ENCODE measurements at regions not wholly inside any gene's neighbourhood (a gene's known extent, or its start where the extent isn't known, plus 50 kb on each side); places are given as distances from the start of the nearest gene placed in this dataset.

DNA sequence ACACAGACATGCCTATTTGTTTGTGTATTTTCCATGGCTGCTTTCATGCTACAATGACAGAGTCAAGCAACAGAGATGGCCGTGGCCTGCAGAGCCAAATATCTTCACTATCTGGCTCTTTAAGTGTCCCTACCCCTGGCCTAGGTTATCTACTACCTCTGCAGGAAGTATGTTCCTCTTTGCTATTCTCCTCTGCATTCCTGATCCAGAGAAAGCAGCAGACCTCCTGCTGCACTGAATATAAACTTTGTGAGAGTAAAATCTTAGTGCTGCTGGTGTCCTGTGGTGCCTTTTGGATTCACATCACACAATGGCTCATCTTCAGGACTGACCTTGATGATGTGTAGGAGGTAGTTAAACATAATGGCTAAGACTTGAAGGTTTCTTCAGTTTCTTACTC is 233.4 kb downstream of the IPO8 start:
- no peaks in the 10 kb centered on the region for H3K36me3 ChIP-seq
- no peaks in the 10 kb centered on the region for H3K4me1 ChIP-seq
- TF ChIP-seq EP300 (IDR thresholded peaks at IDR 0.05) (no peak), POLR2A (IDR thresholded peaks at IDR 0.05) (no peak), POLR2AphosphoS5 (IDR thresholded peaks at IDR 0.05) (no peak)
- TF ChIP-seq, protein P1, sequence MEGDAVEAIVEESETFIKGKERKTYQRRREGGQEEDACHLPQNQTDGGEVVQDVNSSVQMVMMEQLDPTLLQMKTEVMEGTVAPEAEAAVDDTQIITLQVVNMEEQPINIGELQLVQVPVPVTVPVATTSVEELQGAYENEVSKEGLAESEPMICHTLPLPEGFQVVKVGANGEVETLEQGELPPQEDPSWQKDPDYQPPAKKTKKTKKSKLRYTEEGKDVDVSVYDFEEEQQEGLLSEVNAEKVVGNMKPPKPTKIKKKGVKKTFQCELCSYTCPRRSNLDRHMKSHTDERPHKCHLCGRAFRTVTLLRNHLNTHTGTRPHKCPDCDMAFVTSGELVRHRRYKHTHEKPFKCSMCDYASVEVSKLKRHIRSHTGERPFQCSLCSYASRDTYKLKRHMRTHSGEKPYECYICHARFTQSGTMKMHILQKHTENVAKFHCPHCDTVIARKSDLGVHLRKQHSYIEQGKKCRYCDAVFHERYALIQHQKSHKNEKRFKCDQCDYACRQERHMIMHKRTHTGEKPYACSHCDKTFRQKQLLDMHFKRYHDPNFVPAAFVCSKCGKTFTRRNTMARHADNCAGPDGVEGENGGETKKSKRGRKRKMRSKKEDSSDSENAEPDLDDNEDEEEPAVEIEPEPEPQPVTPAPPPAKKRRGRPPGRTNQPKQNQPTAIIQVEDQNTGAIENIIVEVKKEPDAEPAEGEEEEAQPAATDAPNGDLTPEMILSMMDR (IDR thresholded peaks at IDR 0.05) = no peak
- 61 to 73% methylated on average over 1 of the region's 1 CpG for WGBS, 2 donors
- intact Hi-C loops (cut with DNase I) = no loop called here
- DNase-seq = no peak
- H3K27me3 ChIP-seq = no peaks in the 10 kb centered on the region
- H3K27ac ChIP-seq = no peak overlapping the region
- no peak overlapping the region for H3K4me3 ChIP-seq
- no peaks in the 10 kb centered on the region for H3K9me3 ChIP-seq

DNA sequence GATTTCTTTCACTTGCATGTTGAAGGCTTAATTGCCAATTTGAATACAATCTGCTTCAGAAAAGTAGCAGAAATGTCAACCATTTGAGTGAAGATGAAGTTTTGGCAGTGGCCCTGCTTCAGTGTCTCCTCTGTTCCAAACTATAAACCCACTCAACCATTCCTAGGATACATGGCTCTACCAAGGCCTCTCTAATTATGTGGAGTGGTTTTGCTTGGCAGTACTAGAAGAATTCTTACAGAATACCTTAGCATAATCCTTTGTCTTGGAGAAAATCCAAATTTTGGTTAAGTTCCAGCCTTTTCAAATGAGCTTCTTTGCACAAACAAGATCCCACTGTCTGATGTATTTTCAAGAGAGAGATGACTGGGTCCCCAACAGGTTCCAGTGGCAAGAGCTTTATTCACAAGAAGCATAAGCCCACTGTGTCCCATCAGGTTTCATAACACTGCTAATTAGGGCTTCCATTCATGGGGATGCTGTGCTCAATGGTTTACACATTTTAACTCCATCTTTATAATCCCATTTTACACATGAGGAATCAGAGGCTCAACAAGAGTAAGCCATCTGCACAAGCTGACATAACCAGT is 234.5 kb downstream of the IPO8 start:
- no peaks in the 10 kb centered on the region for H3K36me3 ChIP-seq
- intact Hi-C loops (cut with DNase I) = no loop called here
- H3K4me3 ChIP-seq = no peak overlapping the region
- H3K27me3 ChIP-seq = no peaks in the 10 kb centered on the region
- no peak for DNase-seq
- no peaks in the 10 kb centered on the region for H3K9me3 ChIP-seq
- H3K27ac ChIP-seq = no peak overlapping the region
- H3K4me1 ChIP-seq = no peaks in the 10 kb centered on the region
- TF ChIP-seq POLR2A (IDR thresholded peaks at IDR 0.05) (no peak), EP300 (IDR thresholded peaks at IDR 0.05) (no peak), POLR2AphosphoS5 (IDR thresholded peaks at IDR 0.05) (no peak)
- TF ChIP-seq, protein P1 (IDR thresholded peaks at IDR 0.05) = no peak

DNA sequence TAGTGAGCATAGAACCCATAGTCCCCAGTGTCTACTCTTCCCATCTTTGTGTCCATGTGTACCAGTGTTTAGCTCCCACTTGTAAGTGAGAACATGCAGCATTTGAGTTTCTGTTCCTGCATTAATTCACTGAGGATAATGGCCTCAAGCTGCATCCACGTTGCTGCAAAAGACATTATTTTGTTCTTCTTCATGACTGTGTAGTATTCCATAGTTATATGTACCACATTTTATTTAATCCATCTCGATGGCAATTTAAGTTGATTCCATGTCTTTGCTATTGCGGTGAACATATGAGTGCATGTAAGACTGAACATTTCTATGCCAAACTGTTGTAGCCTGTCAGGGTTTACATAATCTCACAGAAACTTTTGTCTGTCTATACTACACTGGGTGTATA is 237.2 kb downstream of the IPO8 start:
- Histone ChIP-seq H3K27ac (no peak overlapping the region), H3K4me1 (no peaks in the 10 kb centered on the region), H3K4me3 (no peak overlapping the region), H3K9me3 (no peaks in the 10 kb centered on the region), H3K27me3 (no peaks in the 10 kb centered on the region), H3K36me3 (no peaks in the 10 kb centered on the region)
- TF ChIP-seq, protein P1 (IDR thresholded peaks at IDR 0.05) = no peak
- TF ChIP-seq EP300 (IDR thresholded peaks at IDR 0.05) (no peak), POLR2A (IDR thresholded peaks at IDR 0.05) (no peak), POLR2AphosphoS5 (IDR thresholded peaks at IDR 0.05) (no peak)
- no peak for DNase-seq
- intact Hi-C loops (cut with DNase I) = no loop called here
- 83 to 86% methylated on average over 3 of the region's 3 CpGs for WGBS, 2 donors

DNA sequence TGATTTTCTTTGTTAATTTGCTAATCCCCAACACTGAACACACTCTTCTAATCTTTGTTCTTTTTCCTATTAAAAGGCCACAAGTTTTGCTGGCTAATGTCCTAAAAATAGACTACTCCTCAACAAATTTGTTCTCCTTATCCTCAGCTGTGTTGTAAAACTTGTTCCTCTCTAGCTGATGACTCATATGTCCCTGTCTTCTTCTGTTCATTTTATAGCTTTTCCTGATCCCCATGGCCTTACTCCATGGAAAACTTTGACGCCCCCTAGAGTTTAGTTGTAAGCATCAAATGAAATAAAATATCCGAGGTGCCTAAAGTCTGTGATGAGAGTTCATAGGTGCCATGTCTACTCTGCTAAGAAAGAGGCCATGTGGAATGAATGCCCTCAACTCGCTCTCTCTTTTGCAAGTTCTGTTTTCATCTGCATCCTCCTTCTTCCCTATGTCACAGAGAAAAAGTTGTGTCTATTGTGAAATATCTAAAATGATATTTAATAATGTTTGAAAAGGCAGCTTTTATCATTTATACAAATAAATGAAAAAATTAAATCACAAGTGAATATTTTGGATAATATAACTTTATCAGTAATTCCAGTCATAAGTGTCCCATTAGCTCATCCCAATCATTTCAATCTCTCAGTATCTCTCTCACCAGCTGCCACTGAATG is 237.9 kb downstream of the IPO8 start:
- TF ChIP-seq EP300 (IDR thresholded peaks at IDR 0.05) (no peak), POLR2A (IDR thresholded peaks at IDR 0.05) (no peak), POLR2AphosphoS5 (IDR thresholded peaks at IDR 0.05) (no peak)
- TF ChIP-seq, protein P1 (IDR thresholded peaks at IDR 0.05) = no peak
- Histone ChIP-seq H3K27ac (peak overlapping the region in 3 of 4 donors; percentile 2 to 42 (median 10)), H3K4me3 (no peak overlapping the region), H3K36me3 (no peaks in the 10 kb centered on the region), H3K27me3 (no peaks in the 10 kb centered on the region), H3K4me1 (no peaks in the 10 kb centered on the region), H3K9me3 (no peaks in the 10 kb centered on the region)
- intact Hi-C loops (cut with DNase I) = no loop called here
- no peak for DNase-seq
- 37 to 51% methylated on average over 3 of the region's 3 CpGs for WGBS, 2 donors

All from sigmoid colon (tissue), 6 donors.